PC-9 (cell line): ENCODE measurements at regions not wholly inside any gene's neighbourhood (a gene's known extent, or its start where the extent isn't known, plus 50 kb on each side); places are given as distances from the start of the nearest gene placed in this dataset.

Source experiments
- CTCF ChIP-seq: fragments of 200-600 bp; sonication (generic); conservative IDR thresholded peaks from 2 replicates; pipeline ENCODE4 v1.6.1; 2017; ENCODE audit warnings: mixed run types, antibody characterized with exemption, mild to moderate bottlenecking, moderate library complexity
- EZH2 ChIP-seq: fragments of 200-600 bp; sonication (generic); IDR thresholded peaks from 2 replicates; pipeline ENCODE4 v1.8.0; 2017; ENCODE audit warnings: antibody characterized with exemption, low read depth

DNA sequence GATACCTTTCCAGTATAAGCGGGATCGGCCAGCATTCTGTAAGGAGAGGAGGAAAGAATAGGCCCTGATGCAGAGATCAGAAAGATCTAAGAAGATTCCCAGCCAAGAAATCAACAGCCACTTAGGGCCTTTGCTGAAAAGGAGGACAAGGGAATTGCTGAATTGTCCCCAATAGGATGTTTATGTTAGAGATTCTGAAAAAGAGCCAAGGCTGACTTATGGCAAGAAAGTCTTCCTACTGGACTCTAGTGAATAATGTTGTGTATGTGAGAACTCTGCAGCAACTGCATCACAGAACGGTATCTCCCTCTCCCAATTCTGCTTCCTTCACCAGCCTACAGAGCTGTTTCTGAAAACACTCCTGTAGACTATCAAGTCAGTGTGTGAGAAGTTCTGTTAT lies 298.0 kb upstream of the CXADR start:
- TF ChIP-seq CTCF (no peak), EZH2 (no peak)
